ENCODE measurements at regions not wholly inside any gene's neighbourhood (a gene's known extent, or its start where the extent isn't known, plus 50 kb on each side); places are given as distances from the start of the nearest gene placed in this dataset.

GRCh38 chr6:169048185-169048864 is 205.3 kb downstream of the THBS2 start:
- TF ChIP-seq POLR2A (IDR thresholded peaks at IDR 0.05; ENCODE audit: low read depth, low read length) = no peak
- no peak for TF ChIP-seq CTCF (conservative IDR thresholded peaks at IDR 0.05; ENCODE audit: low read depth, low read length)
- no peak for TF ChIP-seq MAZ (IDR thresholded peaks at IDR 0.05; ENCODE audit: borderline replicate concordance, low read depth, low read length)
- TF ChIP-seq CHD1 (IDR thresholded peaks at IDR 0.05; ENCODE audit: low read depth, low read length) = no peak
- no peak for TF ChIP-seq RCOR1 (IDR thresholded peaks at IDR 0.05; ENCODE audit: insufficient replicate concordance, low read length)
- no peak for TF ChIP-seq RAD21 (IDR thresholded peaks at IDR 0.05; ENCODE audit: low read length)
